ENCODE measurements at regions not wholly inside any gene's neighbourhood (a gene's known extent, or its start where the extent isn't known, plus 50 kb on each side); places are given as distances from the start of the nearest gene placed in this dataset.
A peak's percentile ranks its signal among the peaks of the same experiment; 100 is the strongest.

- TF ChIP-seq TFCP2L1 (CRISPR knock-in tag; IDR thresholded peaks at IDR 0.05), result no peak
- no peak for TF ChIP-seq RARB (CRISPR knock-in tag; IDR thresholded peaks at IDR 0.05)
- TF ChIP-seq NR3C1 (IDR thresholded peaks at IDR 0.05), result no peak
- no peak for TF ChIP-seq ZC3H11A (IDR thresholded peaks at IDR 0.05)
Measured at GRCh38 chr9:16031971-16032370, 479.1 kb downstream of the CCDC171 start (continued).

- FAIRE-seq, result no peak
- peak in 1 of 2 experiments; percentile 51 for DNase-seq (ENCODE audit: low read depth in 1 of 2, low spot score in 1 of 2)
- CTCF ChIA-PET, result interaction anchor here (0.7 to 1.6 kb wide), 6 partner anchors 9 to 1009 kb away, joined by 3 to 5 read pairs (median 4); no protein-coding TSS in a partner anchor
Measured at GRCh38 chr9:16032799-16033198, 480.0 kb downstream of the CCDC171 start.

GRCh38 chr9:16033253-16033652, 480.4 kb downstream of the CCDC171 start:
- CTCF ChIA-PET, result interaction anchor here (0.8 to 1.5 kb wide), 4 partner anchors 10 to 611 kb away, joined by 3 to 5 read pairs (median 4); no protein-coding TSS in a partner anchor
- no peaks in the 10 kb centered on the region for H3K4me1 ChIP-seq
- H3K4me2 ChIP-seq, result no peak overlapping the region
- ATAC-seq (no peak), DNase-seq (ENCODE audit: low read depth in 1 of 2, low spot score in 1 of 2) (no peak), FAIRE-seq (no peak)
- H3K27ac ChIP-seq, result no peak overlapping the region
- no peak overlapping the region for H3K4me3 ChIP-seq
- 83% methylated on average over 14 of the region's 14 CpGs for WGBS (ENCODE audit: missing lambda C conversion rate)
- H3K9me3 ChIP-seq, result no peaks in the 10 kb centered on the region
- POLR2A ChIA-PET, result no interaction called here
- TF ChIP-seq HMGXB4 (CRISPR knock-in tag; IDR thresholded peaks at IDR 0.05; ENCODE audit: borderline replicate concordance) (no peak), HEYL (CRISPR knock-in tag; IDR thresholded peaks at IDR 0.05) (no peak), CHD4 (IDR thresholded peaks at IDR 0.05; ENCODE audit: borderline replicate concordance) (no peak), RCOR1 (IDR thresholded peaks at IDR 0.05; ENCODE audit: low read depth, low read length) (no peak), POLR2A (IDR thresholded peaks at IDR 0.05; ENCODE audit: low read length) (no peak), HOXB13 (CRISPR knock-in tag; IDR thresholded peaks at IDR 0.05; ENCODE audit: low read depth) (no peak), HES2 (IDR thresholded peaks at IDR 0.05) (no peak), RAD21 (conservative IDR thresholded peaks at IDR 0.05 in 1 of 2, IDR thresholded peaks at IDR 0.05 in 1 of 2) (no peak), POLR2AphosphoS2 (conservative IDR thresholded peaks at IDR 0.05; ENCODE audit: low read length) (no peak), CTCF (IDR thresholded peaks at IDR 0.05) (no peak), GATA3 (IDR thresholded peaks at IDR 0.05; ENCODE audit: borderline replicate concordance) (no peak), KDM5A (IDR thresholded peaks at IDR 0.05) (no peak), JUNB (IDR thresholded peaks at IDR 0.05) (no peak)

More at GRCh38 chr9:16032799-16033198, 480.0 kb downstream of the CCDC171 start:
- POLR2A ChIA-PET, result no interaction called here
- H3K27ac ChIP-seq, result 0 out of 6 replicates have a peak overlapping the region, but pooled peaks of 1 of the 2 experiments have one; percentile 15
- ATAC-seq, result peak; percentile 30 to 83; a peak in 4 of 6 replicates
- no peak overlapping the region for H3K4me3 ChIP-seq
- no peaks in the 10 kb centered on the region for H3K9me3 ChIP-seq
- H3K4me1 ChIP-seq, result no peaks in the 10 kb centered on the region
- H3K4me2 ChIP-seq, result no peak overlapping the region
- TF ChIP-seq RAD21 (conservative IDR thresholded peaks at IDR 0.05 in 1 of 2, IDR thresholded peaks at IDR 0.05 in 1 of 2), result peak; percentile 53 to 71
- no peak for TF ChIP-seq FOSL2 (IDR thresholded peaks at IDR 0.05)
- TF ChIP-seq FOSL2 (CRISPR knock-in tag; IDR thresholded peaks at IDR 0.05), result no peak
- TF ChIP-seq NR3C1 (IDR thresholded peaks at IDR 0.05), result no peak
- peak; percentile 22; the same call in 1 of the 3 replicates for TF ChIP-seq CTCF (IDR thresholded peaks at IDR 0.05)
- peak; percentile 34; the same call in 2 of the 3 replicates for TF ChIP-seq SMC3 (IDR thresholded peaks at IDR 0.05)
- TF ChIP-seq FOXS1 (CRISPR knock-in tag; IDR thresholded peaks at IDR 0.05), result no peak
- WGBS (ENCODE audit: missing lambda C conversion rate), result 79% methylated on average over 2 of the region's 2 CpGs
